KMS-11 (cell line): ENCODE measurements at regions not wholly inside any gene's neighbourhood (a gene's known extent, or its start where the extent isn't known, plus 50 kb on each side); places are given as distances from the start of the nearest gene placed in this dataset.

Experiments
- H2AFZ ChIP-seq: fragments of 200-600 bp; sonication (generic); 2 replicates; pipeline ENCODE4 v1.6.1; 2016; ENCODE audit warnings: antibody characterized with exemption, mixed run types, low read depth
- H3K27ac ChIP-seq: fragments of 200-600 bp; sonication (generic); 2 replicates; pipeline ENCODE4 v1.6.1; 2016; ENCODE audit warnings: mild to moderate bottlenecking, mixed run types
- H3K27me3 ChIP-seq: fragments of 200-600 bp; sonication (generic); 2 replicates; pipeline ENCODE4 v1.6.1; 2017; ENCODE audit warnings: mild to moderate bottlenecking, low read depth, mixed run types, moderate library complexity; ENCODE audit not compliant: insufficient read depth
- H3K36me3 ChIP-seq: fragments of 200-600 bp; sonication (generic); 2 replicates; pipeline ENCODE4 v1.6.1; 2017; ENCODE audit warnings: mild to moderate bottlenecking, mixed run types; ENCODE audit not compliant: insufficient read depth
- H3K4me1 ChIP-seq: fragments of 200-600 bp; sonication (generic); 2 replicates; pipeline ENCODE4 v1.6.1; 2016; ENCODE audit warnings: mild to moderate bottlenecking, low read depth, mixed run types; ENCODE audit not compliant: poor library complexity, severe bottlenecking
- H3K4me2 ChIP-seq: fragments of 200-600 bp; sonication (generic); 2 replicates; pipeline ENCODE4 v1.7.0; 2016; ENCODE audit warnings: mild to moderate bottlenecking, mixed run types
- H3K4me3 ChIP-seq: fragments of 200-600 bp; sonication (generic); IDR thresholded peaks from 2 replicates; pipeline ENCODE4 v1.6.1; 2017; ENCODE audit warnings: low read depth, low read length, mixed read lengths; ENCODE audit not compliant: insufficient read depth
- H3K79me2 ChIP-seq: fragments of 200-600 bp; sonication (generic); 2 replicates; pipeline ENCODE4 v1.6.1; 2016; ENCODE audit warnings: low read depth, mixed run types; ENCODE audit not compliant: insufficient read depth
- H3K9ac ChIP-seq: fragments of 200-600 bp; sonication (generic); 2 replicates; pipeline ENCODE4 v1.6.1; 2016; ENCODE audit warnings: mild to moderate bottlenecking, mixed run types
- H4K20me1 ChIP-seq: fragments of 200-600 bp; sonication (generic); 2 replicates; pipeline ENCODE4 v1.6.1; 2016; ENCODE audit warnings: mild to moderate bottlenecking, mixed run types; ENCODE audit not compliant: insufficient read depth
- CTCF ChIP-seq: fragments of 200-600 bp; sonication (generic); conservative IDR thresholded peaks from 2 replicates; pipeline ENCODE4 v1.6.1; 2017; ENCODE audit warnings: low read depth, mild to moderate bottlenecking, antibody characterized with exemption, low read length, moderate library complexity, mixed read lengths

GRCh38 chr21:21750124-21750825 is 752.1 kb downstream of the NCAM2 start:
- Histone ChIP-seq H2AFZ (no peak overlapping the region), H3K4me2 (no peak overlapping the region), H3K9ac (no peak overlapping the region), H3K79me2 (no peaks in the 10 kb centered on the region), H3K27me3 (no peaks in the 10 kb centered on the region), H3K4me1 (no peaks in the 10 kb centered on the region), H3K27ac (no peak overlapping the region), H3K4me3 (no peak overlapping the region), H4K20me1 (no peaks in the 10 kb centered on the region), H3K36me3 (no peaks in the 10 kb centered on the region)
- no peak for TF ChIP-seq CTCF

- Histone ChIP-seq H3K4me1 (no peaks in the 10 kb centered on the region), H3K79me2 (no peaks in the 10 kb centered on the region), H3K27me3 (no peaks in the 10 kb centered on the region), H3K4me3 (no peak overlapping the region), H3K36me3 (no peaks in the 10 kb centered on the region), H4K20me1 (no peaks in the 10 kb centered on the region), H3K9ac (no peak overlapping the region), H3K27ac (no peak overlapping the region), H3K4me2 (no peak overlapping the region), H2AFZ (no peak overlapping the region)
- peak; percentile 68 for TF ChIP-seq CTCF
These were observed 753.1 kb downstream of the NCAM2 start for GRCh38 chr21:21751286-21751685.

DNA sequence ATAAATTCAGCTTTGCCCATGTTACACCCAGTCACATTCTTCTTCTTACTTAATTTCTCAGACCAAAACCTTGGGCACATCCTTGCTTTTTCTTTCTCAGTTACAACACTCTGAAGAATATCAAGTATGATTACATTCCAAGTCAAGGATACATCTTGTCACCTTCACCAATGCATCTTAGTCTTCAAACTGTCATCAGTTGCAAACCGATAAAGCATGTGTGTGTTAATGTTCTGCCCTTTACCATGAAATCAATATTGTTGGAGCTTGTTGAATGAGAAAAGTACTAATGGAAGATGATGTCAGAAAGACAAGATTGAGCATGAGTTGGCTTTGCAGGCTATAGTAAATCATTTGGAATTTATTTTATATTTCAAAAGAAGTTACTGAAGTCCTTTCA is 764.6 kb downstream of the NCAM2 start:
- Histone ChIP-seq H3K27me3 (no peaks in the 10 kb centered on the region), H3K36me3 (no peaks in the 10 kb centered on the region), H4K20me1 (no peaks in the 10 kb centered on the region), H2AFZ (no peak overlapping the region), H3K4me2 (no peak overlapping the region), H3K4me3 (no peak overlapping the region), H3K27ac (no peak overlapping the region), H3K79me2 (no peaks in the 10 kb centered on the region), H3K4me1 (no peaks in the 10 kb centered on the region), H3K9ac (no peak overlapping the region)
- TF ChIP-seq CTCF = no peak

- Histone ChIP-seq H4K20me1 (no peaks in the 10 kb centered on the region), H3K9ac (no peak overlapping the region), H3K4me3 (no peak overlapping the region), H3K4me1 (no peaks in the 10 kb centered on the region), H3K4me2 (no peak overlapping the region), H3K27ac (no peak overlapping the region), H3K27me3 (no peaks in the 10 kb centered on the region), H3K79me2 (no peaks in the 10 kb centered on the region), H3K36me3 (no peaks in the 10 kb centered on the region), H2AFZ (no peak overlapping the region)
- TF ChIP-seq CTCF = no peak
These were observed 766.1 kb downstream of the NCAM2 start for GRCh38 chr21:21764281-21764680.
